Right atrium auricular region (tissue), 2 donors: ENCODE measurements at regions not wholly inside any gene's neighbourhood (a gene's known extent, or its start where the extent isn't known, plus 50 kb on each side); places are given as distances from the start of the nearest gene placed in this dataset.

Source experiments
- DNase-seq: peaks from one replicate; pipeline ENCODE4 v3.0.0-alpha.2; 2019; ENCODE audit warnings: low spot score
- H3K27ac ChIP-seq, 2 donors: fragments of 200-600 bp; sonication (generic); 1 replicate in 1 of 2; 2 replicates in 1 of 2; pipeline ENCODE4 v1.5.1; 2016 to 2019
- H3K27me3 ChIP-seq, 2 donors: fragments of 200-600 bp; sonication (generic); one replicate each; pipeline versions ENCODE4 v1.5.1 to v1.6.0; 2017 to 2019
- H3K36me3 ChIP-seq: fragments of 200-600 bp; sonication (generic); one replicate; pipeline ENCODE4 v1.5.1; 2016
- H3K4me1 ChIP-seq, 2 donors: fragments of 200-600 bp; sonication (generic); one replicate each; pipeline versions ENCODE4 v1.5.1 to v1.6.0; 2017 to 2019
- H3K4me3 ChIP-seq, 2 donors: fragments of 200-600 bp; sonication (generic); 1 replicate in 1 of 2; 2 replicates in 1 of 2; pipeline ENCODE4 v1.5.1; 2017 to 2019; ENCODE audit warnings: mild to moderate bottlenecking in 1 of 2, moderate library complexity in 1 of 2
- H3K9me3 ChIP-seq, 2 donors: fragments of 200-600 bp; sonication (generic); one replicate each; pipeline ENCODE4 v1.5.1; 2019
- CTCF ChIP-seq, 2 donors: fragments of 200-600 bp; sonication (generic); IDR thresholded peaks; one replicate each; pipeline ENCODE4 v1.5.1; 2019; ENCODE audit warnings: antibody characterized with exemption in 2 of 2

- TF ChIP-seq CTCF (IDR thresholded peaks at IDR 0.05): no peak
- H3K36me3 ChIP-seq: no peaks in the 10 kb centered on the region
- no peaks in the 10 kb centered on the region for H3K4me1 ChIP-seq
- H3K27ac ChIP-seq: no peak overlapping the region
- peaks cover 0 to 7% of the 10 kb centered on the region in 2 donors for H3K9me3 ChIP-seq
- no peak for DNase-seq
- H3K27me3 ChIP-seq: no peaks in the 10 kb centered on the region
- no peak overlapping the region for H3K4me3 ChIP-seq
Measured at GRCh38 chr1:99566290-99567021, 79.5 kb upstream of the PALMD start.

- no peaks in the 10 kb centered on the region for H3K4me1 ChIP-seq
- no peaks in the 10 kb centered on the region for H3K27me3 ChIP-seq
- H3K36me3 ChIP-seq: no peaks in the 10 kb centered on the region
- TF ChIP-seq CTCF (IDR thresholded peaks at IDR 0.05): no peak
- H3K9me3 ChIP-seq: no peaks in the 10 kb centered on the region
- no peak for DNase-seq
- H3K27ac ChIP-seq: no peak overlapping the region
- H3K4me3 ChIP-seq: no peak overlapping the region
Measured at GRCh38 chr1:99570486-99571089, 75.3 kb upstream of the PALMD start.

GRCh38 chr1:99571092-99571734 lies 74.7 kb upstream of the PALMD start:
- no peaks in the 10 kb centered on the region for H3K9me3 ChIP-seq
- no peaks in the 10 kb centered on the region for H3K27me3 ChIP-seq
- no peak for DNase-seq
- H3K4me3 ChIP-seq: no peak overlapping the region
- no peaks in the 10 kb centered on the region for H3K4me1 ChIP-seq
- H3K36me3 ChIP-seq: no peaks in the 10 kb centered on the region
- H3K27ac ChIP-seq: no peak overlapping the region
- no peak for TF ChIP-seq CTCF (IDR thresholded peaks at IDR 0.05)

- TF ChIP-seq CTCF (IDR thresholded peaks at IDR 0.05): no peak
- Histone ChIP-seq H3K4me3 (no peak overlapping the region), H3K27ac (no peak overlapping the region), H3K27me3 (no peaks in the 10 kb centered on the region), H3K9me3 (no peaks in the 10 kb centered on the region), H3K36me3 (no peaks in the 10 kb centered on the region), H3K4me1 (no peaks in the 10 kb centered on the region)
- no peak for DNase-seq
Measured at GRCh38 chr1:99573431-99574217, 72.3 kb upstream of the PALMD start.

GRCh38 chr1:99577313-99577712 lies 68.6 kb upstream of the PALMD start:
- no peak for DNase-seq
- Histone ChIP-seq H3K27ac (no peak overlapping the region), H3K9me3 (no peaks in the 10 kb centered on the region), H3K27me3 (no peaks in the 10 kb centered on the region), H3K4me1 (peaks cover 0 to 10% of the 10 kb centered on the region in 2 donors), H3K4me3 (no peak overlapping the region), H3K36me3 (no peaks in the 10 kb centered on the region)
- no peak for TF ChIP-seq CTCF (IDR thresholded peaks at IDR 0.05)
